ENCODE measurements at regions not wholly inside any gene's neighbourhood (a gene's known extent, or its start where the extent isn't known, plus 50 kb on each side); places are given as distances from the start of the nearest gene placed in this dataset.

DNA sequence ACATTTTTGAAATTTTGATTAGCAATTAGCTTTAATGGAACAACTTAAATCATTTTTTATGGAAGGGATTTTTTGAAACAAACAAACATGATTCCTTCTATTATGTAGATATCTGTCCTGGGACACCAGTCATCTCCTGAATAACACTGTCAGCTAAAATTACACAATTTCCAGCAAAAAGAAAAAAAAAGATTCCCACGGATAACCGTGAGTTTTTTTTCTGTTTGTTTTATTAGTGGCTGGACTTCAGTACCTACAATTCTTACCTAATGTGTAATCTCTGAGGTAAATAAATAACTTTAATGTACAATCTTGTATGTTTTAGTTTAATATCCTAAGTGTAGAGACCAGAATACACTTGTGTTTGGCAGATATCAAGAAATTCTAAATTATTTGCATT, 126.6 kb upstream of the KYNU start:
- Histone ChIP-seq H2AK5ac (ENCODE audit: insufficient read length, low read length) (no peak overlapping the region), H2BK12ac (ENCODE audit: insufficient read length, low read depth, low read length) (no peak overlapping the region), H3T11ph (ENCODE audit: low read length) (no peak overlapping the region), H3K14ac (ENCODE audit: insufficient read depth, low read length) (no peak overlapping the region), H3K79me2 (ENCODE audit: insufficient read depth, low read length) (no peaks in the 10 kb centered on the region), H3K4me1 (ENCODE audit: insufficient read depth, low read length) (no peaks in the 10 kb centered on the region), H4K20me1 (ENCODE audit: control insufficient read depth, insufficient read depth, insufficient read length) (no peaks in the 10 kb centered on the region), H2BK120ac (ENCODE audit: low read depth, low read length, poor library complexity, severe bottlenecking) (no peak overlapping the region), H4K5ac (ENCODE audit: insufficient read length, low read depth, low read length) (no peak overlapping the region), H3K18ac (ENCODE audit: insufficient read length, low read depth, low read length) (no peak overlapping the region), H3K9me3 (ENCODE audit: control insufficient read depth, low read depth, low read length) (no peaks in the 10 kb centered on the region), H3K79me1 (ENCODE audit: insufficient read depth, low read depth, low read length, poor library complexity, severe bottlenecking) (no peaks in the 10 kb centered on the region), H3K23ac (ENCODE audit: insufficient read length, low read depth, low read length) (no peak overlapping the region), H3K4me2 (ENCODE audit: insufficient read depth, insufficient read length, low read length) (no peak overlapping the region), H3K56ac (ENCODE audit: insufficient read length, low read depth, low read length) (no peak overlapping the region), H2BK5ac (ENCODE audit: insufficient read length, low read length) (no peak overlapping the region), H3K4ac (ENCODE audit: low read depth, low read length) (no peak overlapping the region), H4K8ac (replicated peaks; ENCODE audit: insufficient read length, low read depth, low read length) (no peak overlapping the region), H2BK15ac (ENCODE audit: low read depth, low read length) (no peak overlapping the region), H2BK20ac (ENCODE audit: low read depth, low read length, poor library complexity, severe bottlenecking) (no peak overlapping the region), H3K27me3 (ENCODE audit: insufficient read depth, low read length) (no peaks in the 10 kb centered on the region), H2AFZ (ENCODE audit: low read length) (no peak overlapping the region), H3K27ac (ENCODE audit: insufficient read length, low read depth, low read length) (no peak overlapping the region), H3K23me2 (ENCODE audit: insufficient read length, low read depth, low read length, poor library complexity, severe bottlenecking) (no peaks in the 10 kb centered on the region), H4K91ac (ENCODE audit: insufficient read length, low read depth, low read length) (no peak overlapping the region), H3K9ac (ENCODE audit: extremely low read depth, insufficient read length, low read length) (no peak overlapping the region)
- Mint-ChIP-seq H3K4me1 (no peaks in the 10 kb centered on the region), H3K27ac (no peak overlapping the region), H3K36me3 (ENCODE audit: insufficient read depth in 1 of 3, low read depth in 3 of 3) (peaks cover 0 to 2% (median 0%) of the 10 kb centered on the region in 3 experiments; a peak in 1 of 7 replicates), H3K27me3 (ENCODE audit: low read depth) (no peaks in the 10 kb centered on the region), H3K4me3 (no peak overlapping the region), H3K9me3 (peaks cover 3% of the 10 kb centered on the region in 2 experiments; a peak in 1 of 5 replicates)
- no peak for DNase-seq
- TF ChIP-seq CTCF (conservative IDR thresholded peaks at IDR 0.05) = no peak
- no CpG with 5 or more reads among the region's 2 CpGs for WGBS (ENCODE audit: extremely low coverage, insufficient read length, low lambda C conversion rate)

Data from H9 (cell line).